ENCODE measurements at regions not wholly inside any gene's neighbourhood (a gene's known extent, or its start where the extent isn't known, plus 50 kb on each side); places are given as distances from the start of the nearest gene placed in this dataset.

GRCh38 chr3:29194139-29194538 lies 86.7 kb upstream of the RBMS3 start:
- TF ChIP-seq, protein P1, sequence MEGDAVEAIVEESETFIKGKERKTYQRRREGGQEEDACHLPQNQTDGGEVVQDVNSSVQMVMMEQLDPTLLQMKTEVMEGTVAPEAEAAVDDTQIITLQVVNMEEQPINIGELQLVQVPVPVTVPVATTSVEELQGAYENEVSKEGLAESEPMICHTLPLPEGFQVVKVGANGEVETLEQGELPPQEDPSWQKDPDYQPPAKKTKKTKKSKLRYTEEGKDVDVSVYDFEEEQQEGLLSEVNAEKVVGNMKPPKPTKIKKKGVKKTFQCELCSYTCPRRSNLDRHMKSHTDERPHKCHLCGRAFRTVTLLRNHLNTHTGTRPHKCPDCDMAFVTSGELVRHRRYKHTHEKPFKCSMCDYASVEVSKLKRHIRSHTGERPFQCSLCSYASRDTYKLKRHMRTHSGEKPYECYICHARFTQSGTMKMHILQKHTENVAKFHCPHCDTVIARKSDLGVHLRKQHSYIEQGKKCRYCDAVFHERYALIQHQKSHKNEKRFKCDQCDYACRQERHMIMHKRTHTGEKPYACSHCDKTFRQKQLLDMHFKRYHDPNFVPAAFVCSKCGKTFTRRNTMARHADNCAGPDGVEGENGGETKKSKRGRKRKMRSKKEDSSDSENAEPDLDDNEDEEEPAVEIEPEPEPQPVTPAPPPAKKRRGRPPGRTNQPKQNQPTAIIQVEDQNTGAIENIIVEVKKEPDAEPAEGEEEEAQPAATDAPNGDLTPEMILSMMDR (conservative IDR thresholded peaks at IDR 0.05 in 1 of 2, IDR thresholded peaks at IDR 0.05 in 1 of 2; ENCODE audit: low read depth in 1 of 2, low read length in 2 of 2), result no peak
- no peak for TF ChIP-seq EZH2 (IDR thresholded peaks at IDR 0.05; ENCODE audit: low read length, missing control alignments)

Data from fibroblast of lung (primary cell).